Activated CD4-positive, alpha-beta T cell treated with anti-CD3 and anti-CD28 coated beads, Interleukin-2, amount 50 U/mL, for 24 hours (primary cell): ENCODE measurements at regions not wholly inside any gene's neighbourhood (a gene's known extent, or its start where the extent isn't known, plus 50 kb on each side); places are given as distances from the start of the nearest gene placed in this dataset.
"Not testable (repeated sequence)": the region's sequence is repeated elsewhere in the genome, so short reads cannot be mapped to it uniquely, and the experiment has no call there.

Experiments
- DNase-seq, 2 donors: peaks; one replicate each; pipeline ENCODE4 v3.0.0-alpha.2; 2020; ENCODE audit warnings: low read depth in 1 of 2, low spot score in 1 of 2

- DNase-seq = no peak
These were observed 492.0 kb upstream of the SALL3 start for GRCh38 chr18:78487649-78488048.

GRCh38 chr18:78492064-78492812 is 487.4 kb upstream of the SALL3 start:
- no peak for DNase-seq

DNA sequence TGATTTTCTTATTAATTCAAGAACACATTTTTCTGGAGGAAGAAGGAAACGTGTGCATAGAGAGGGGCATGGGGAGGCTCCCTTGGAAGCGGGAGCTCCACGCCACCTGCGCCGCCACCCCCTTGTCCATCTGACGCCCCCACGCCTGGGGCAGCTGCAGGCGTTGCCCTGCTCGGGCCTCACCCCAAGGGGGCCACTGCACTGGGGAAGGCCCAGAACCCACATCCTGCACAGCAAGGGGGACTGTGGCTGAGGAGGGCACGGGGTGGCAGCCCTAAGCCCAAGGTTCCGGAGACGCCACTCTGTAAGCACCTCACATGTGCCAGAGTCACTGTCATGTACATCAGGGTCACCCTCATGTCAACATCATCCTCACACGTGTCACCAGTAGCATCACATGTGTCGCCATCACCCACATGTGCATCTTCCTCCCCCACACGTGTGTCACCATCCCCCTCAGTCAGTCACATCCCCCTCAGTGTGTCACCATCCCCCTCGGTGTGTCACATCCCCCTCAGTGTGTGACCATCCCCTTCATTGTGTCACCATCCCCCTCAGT is 486.7 kb upstream of the SALL3 start:
- no peak for DNase-seq

GRCh38 chr18:78493490-78493889 is 486.1 kb upstream of the SALL3 start:
- DNase-seq = not testable (repeated sequence)

DNA sequence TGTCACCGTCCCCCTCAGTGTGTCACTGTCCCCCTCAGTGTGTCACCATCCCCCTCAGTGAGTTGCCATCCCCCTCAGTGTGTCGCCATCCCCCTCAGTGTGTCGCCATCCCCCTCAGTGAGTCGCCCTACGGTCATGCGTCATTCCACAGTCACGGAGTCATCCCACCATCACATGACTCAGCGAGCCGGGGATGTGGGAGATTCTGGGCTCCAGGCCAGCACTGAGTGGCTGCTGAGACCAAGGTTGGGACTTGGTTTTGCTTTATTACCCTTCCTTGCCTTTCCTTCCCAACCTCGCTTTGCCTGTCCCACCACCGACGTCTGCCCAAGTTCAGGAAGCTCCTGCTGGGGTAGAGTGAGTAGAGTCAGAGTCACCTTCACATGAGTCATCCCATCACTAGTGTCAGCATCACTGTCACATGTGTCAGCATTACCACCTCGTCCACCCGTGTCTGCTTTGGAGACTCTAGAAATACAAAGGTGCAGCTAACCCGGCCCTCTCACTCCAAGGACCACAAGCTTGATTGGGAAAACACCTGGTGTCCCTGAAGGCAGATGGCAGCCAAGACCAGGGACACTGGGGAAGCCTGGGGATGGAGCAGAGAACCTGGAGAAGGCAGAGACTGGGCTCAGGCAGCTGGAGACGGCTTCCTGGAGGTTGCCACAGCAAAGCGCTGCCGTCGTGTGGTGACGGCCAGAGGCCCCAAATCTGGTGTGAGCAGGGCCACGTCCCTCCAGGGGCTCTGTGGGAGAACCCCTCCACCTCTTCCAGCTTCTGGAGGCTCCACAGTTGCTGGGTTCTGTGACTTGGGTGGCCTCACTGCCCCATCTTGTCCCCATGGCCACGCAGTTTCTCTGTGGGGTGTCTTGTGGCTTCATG is 485.2 kb upstream of the SALL3 start:
- no peak for DNase-seq

DNA sequence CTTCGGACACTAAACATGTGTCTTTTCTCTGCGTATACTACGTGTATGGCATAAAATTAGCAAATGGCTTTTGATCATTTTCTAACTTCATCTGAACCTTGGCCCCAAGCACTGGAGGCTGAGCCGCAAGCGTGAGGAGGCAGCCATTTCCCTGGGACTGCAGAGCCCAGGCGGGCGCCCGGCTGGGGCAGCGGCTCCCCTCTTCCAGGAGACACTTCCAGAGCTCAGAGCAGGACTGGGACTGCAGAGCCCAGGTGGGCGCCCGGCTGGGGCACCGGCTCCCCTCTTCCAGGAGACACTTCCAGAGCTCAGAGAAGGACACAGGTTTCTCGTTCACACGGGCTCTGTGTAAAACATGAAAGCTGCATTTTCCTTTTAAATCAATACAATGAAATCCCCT is 484.1 kb upstream of the SALL3 start:
- DNase-seq = no peak

GRCh38 chr18:78496079-78496478 is 483.5 kb upstream of the SALL3 start:
- no peak for DNase-seq

DNA sequence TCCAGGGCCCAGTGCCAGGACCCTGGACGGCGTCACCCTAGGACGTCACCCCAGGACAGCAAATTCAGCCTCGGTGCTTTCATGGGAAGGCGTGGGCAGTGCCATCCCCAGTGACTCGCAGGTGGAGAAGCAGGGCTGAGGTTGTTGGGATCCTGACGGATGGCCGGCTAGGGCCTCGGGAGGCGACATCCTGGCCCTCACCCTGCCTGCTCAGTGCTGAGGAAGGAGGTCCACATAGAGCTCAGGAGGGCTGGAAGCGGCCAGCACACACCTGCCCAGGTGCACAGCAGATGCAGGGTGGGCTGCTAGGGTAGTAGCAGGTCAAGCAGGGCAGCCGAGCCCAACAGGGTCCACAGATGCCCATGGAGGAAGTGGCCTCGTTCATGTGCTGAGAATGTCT is 482.0 kb upstream of the SALL3 start:
- no peak for DNase-seq

- DNase-seq = no peak
These were observed 480.0 kb upstream of the SALL3 start for GRCh38 chr18:78499586-78499985.

GRCh38 chr18:78501251-78501650 is 478.4 kb upstream of the SALL3 start:
- DNase-seq = no peak

DNA sequence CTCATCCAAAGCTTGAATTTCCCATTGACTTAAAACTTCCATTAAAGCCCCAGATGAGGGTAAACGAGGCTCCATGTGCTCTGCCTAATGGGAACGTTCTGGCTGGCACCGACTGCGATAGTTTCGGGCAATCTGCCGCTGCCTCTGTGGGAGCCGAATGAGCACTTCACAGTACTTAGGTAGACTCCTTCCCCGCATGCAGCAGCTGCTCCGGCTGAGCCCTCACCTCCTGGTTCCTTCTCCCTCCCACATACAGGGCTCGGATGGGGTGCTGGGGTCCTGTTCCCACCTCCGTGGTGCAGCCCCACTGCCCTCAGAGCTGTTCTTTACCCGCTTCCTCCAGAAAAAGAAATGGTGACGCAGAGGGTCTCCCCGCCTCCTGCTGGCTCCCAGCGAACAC is 476.5 kb upstream of the SALL3 start:
- no peak for DNase-seq

- DNase-seq = no peak
These were observed 473.7 kb upstream of the SALL3 start for GRCh38 chr18:78505851-78506461.

- no peak for DNase-seq
These were observed 472.4 kb upstream of the SALL3 start for GRCh38 chr18:78507217-78507616.

DNA sequence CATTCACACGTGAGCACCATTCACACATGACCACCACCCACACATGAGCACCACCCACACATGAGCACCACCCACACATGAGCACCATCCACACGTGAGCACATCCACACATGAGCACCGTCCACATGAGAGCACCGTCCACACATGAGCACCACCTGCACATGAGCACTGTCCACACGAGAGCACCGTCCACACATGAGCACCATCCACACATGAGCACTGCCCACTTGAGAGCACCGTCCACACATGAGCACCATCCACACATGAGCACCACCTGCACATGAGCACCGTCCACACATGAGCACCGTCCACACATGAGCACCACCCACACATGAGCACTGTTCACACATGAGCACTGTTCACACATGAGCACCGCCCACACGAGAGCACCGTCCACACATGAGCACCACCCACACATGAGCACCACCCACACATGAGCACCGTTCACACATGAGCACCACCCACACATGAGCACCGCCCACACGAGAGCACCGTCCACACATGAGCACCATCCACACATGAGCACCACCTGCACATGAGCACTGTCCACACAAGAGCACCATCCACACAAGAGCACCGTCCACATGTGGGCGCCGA is 471.3 kb upstream of the SALL3 start:
- not testable (repeated sequence) for DNase-seq

DNA sequence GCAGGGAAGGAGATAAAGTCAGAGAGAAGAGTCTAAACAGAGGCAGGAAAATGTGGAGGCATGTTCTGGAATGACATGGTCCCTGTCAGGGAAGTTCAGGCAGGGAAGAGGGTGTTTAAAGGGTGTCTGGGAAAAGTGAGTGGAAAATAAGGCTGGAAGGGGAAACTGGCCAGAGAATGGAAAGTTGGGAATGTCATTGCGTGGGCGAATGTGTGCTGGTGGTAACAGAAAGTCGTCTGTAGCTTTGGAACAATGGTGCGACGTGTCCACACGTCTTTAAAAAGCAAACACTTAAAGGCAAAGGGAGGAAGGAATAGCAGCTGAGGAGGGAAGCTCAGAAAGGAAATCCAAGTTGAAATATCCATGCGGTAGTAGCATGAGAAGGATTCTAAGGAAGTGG is 469.5 kb upstream of the SALL3 start:
- DNase-seq = no peak

- DNase-seq = no peak
These were observed 469.0 kb upstream of the SALL3 start for GRCh38 chr18:78510636-78511035.

DNA sequence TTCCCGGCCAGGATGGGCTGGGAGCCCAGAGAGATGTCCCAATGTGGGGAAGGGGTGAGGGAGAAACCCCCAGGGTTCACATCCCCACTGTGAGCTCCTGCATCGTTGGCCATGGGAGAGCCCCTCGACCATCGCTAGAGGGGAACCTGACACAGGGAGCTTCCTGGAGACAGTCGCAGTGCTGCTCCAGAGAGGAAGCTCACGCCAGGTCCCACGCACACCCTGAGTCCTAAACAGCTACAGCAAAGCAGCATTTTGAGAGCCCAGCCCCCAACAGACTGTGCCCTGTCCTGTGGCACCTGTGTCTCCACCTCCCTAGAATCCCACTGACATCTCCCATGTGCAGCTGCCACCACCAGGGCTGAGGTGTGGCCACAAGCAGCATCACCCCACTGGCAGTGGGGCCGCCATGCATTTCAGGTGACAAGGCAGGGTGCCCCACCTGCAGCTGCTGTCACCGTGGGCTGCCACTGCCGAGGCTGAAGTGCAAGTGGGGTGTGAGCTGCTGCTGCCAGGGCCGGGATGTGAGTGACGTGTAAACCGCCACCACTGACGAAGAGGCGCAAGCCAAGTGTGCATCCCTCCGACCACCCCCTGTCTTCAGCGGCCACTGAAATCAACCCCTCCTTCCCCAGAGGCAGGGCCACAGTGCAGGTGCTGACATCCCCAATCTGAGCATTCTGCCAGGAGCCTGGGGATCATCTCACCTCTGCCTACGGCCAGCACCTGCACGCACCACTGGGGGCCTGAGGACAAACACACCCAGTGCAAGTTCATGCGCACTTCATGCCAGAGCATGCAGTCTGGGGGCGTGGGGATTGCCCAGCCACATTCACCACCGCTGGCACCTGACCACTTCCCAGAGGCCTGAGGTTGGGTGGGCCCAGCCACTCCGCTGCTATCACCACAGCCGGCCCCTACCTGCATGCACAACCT is 467.7 kb upstream of the SALL3 start:
- no peak for DNase-seq

- DNase-seq = no peak
These were observed 464.5 kb upstream of the SALL3 start for GRCh38 chr18:78514910-78515670.

- DNase-seq = no peak
These were observed 462.3 kb upstream of the SALL3 start for GRCh38 chr18:78517328-78517727.
